HG03565 (cell line): ENCODE measurements at regions not wholly inside any gene's neighbourhood (a gene's known extent, or its start where the extent isn't known, plus 50 kb on each side); places are given as distances from the start of the nearest gene placed in this dataset.
A peak's percentile ranks its signal among the peaks of the same experiment; 100 is the strongest.

Experiments
- ATAC-seq: cut with Tn5 transposase; IDR thresholded peaks from one replicate; pipeline ENCODE4 v1.9.1; 2021; ENCODE audit warnings: mild to moderate bottlenecking, moderate library complexity; ENCODE audit not compliant: unreplicated experiment

GRCh38 chr5:74500110-74500917 is 140.2 kb downstream of the ENC1 start:
- no peak for ATAC-seq

GRCh38 chr5:74499256-74500050 is 141.1 kb downstream of the ENC1 start:
- ATAC-seq = no peak

GRCh38 chr5:74497706-74498105 is 142.8 kb downstream of the ENC1 start:
- ATAC-seq = no peak

GRCh38 chr5:74493411-74493810 is 147.1 kb downstream of the ENC1 start:
- no peak for ATAC-seq

- ATAC-seq = no peak
Observed at GRCh38 chr5:74492230-74492629, 148.3 kb downstream of the ENC1 start.

- no peak for ATAC-seq
Observed at GRCh38 chr5:74491586-74491985, 148.9 kb downstream of the ENC1 start.

GRCh38 chr5:74490814-74491213 is 149.7 kb downstream of the ENC1 start:
- ATAC-seq = peak; percentile 91

- ATAC-seq = no peak
Observed at GRCh38 chr5:74482990-74483389, 157.5 kb downstream of the ENC1 start.

GRCh38 chr5:74482523-74482922 is 158.0 kb downstream of the ENC1 start:
- no peak for ATAC-seq

GRCh38 chr5:74481357-74481756 is 159.2 kb downstream of the ENC1 start:
- peak; percentile 53 for ATAC-seq

- ATAC-seq = no peak
Observed at GRCh38 chr5:74480201-74480600, 160.3 kb downstream of the ENC1 start.

GRCh38 chr5:74478328-74478727 is 162.2 kb downstream of the ENC1 start:
- ATAC-seq = no peak

GRCh38 chr5:74477761-74478160 is 162.8 kb downstream of the ENC1 start:
- ATAC-seq = no peak

- no peak for ATAC-seq
Observed at GRCh38 chr5:74476819-74477453, 163.6 kb downstream of the ENC1 start.

GRCh38 chr5:74476046-74476818 is 164.3 kb downstream of the ENC1 start:
- ATAC-seq = no peak

GRCh38 chr5:74471875-74472274 is 168.7 kb downstream of the ENC1 start:
- ATAC-seq = no peak

- ATAC-seq = no peak
Observed at GRCh38 chr5:74469234-74469994, 171.1 kb downstream of the ENC1 start.

GRCh38 chr5:74468421-74468820 is 172.1 kb downstream of the ENC1 start:
- no peak for ATAC-seq

GRCh38 chr5:74465724-74466123 is 174.8 kb downstream of the ENC1 start:
- ATAC-seq = no peak

GRCh38 chr5:74464512-74465209 is 175.9 kb downstream of the ENC1 start:
- ATAC-seq = no peak
